SK-N-SH (cell line): ENCODE measurements at regions not wholly inside any gene's neighbourhood (a gene's known extent, or its start where the extent isn't known, plus 50 kb on each side); places are given as distances from the start of the nearest gene placed in this dataset.

Source experiments
- CTCF ChIA-PET: fragments of 300-600, 350-600 bp; formaldehyde crosslinking; extraction: SDS; loops from one replicate; lab custom pipeline; 2021; lab: Yijun Ruan, JAX
- POLR2A ChIA-PET: fragments of 350-600 bp; sonication (Branson Sonifier 250); formaldehyde crosslinking; extraction: SDS; loops from one replicate; lab custom pipeline; 2020; ENCODE audit warnings: antibody characterized with exemption, inconsistent platforms; lab: Yijun Ruan, JAX
- DNase-seq: peaks from one replicate; pipeline ENCODE4 v3.0.0; 2012
- H2AFZ ChIP-seq: fragments of 200-600 bp; sonication (generic); 2 replicates; pipeline ENCODE4 v1.8.1; 2016; ENCODE audit warnings: antibody characterized with exemption, mild to moderate bottlenecking, low read depth
- H3F3A ChIP-seq: fragments of 200-600 bp; sonication (generic); replicated peaks from 2 replicates; pipeline ENCODE3; 2016; ENCODE audit warnings: antibody characterized with exemption, mild to moderate bottlenecking; ENCODE audit not compliant: insufficient read depth
- H3K27ac ChIP-seq, 2 experiments: fragments of 200-500 bp in 1 of 2; fragments of 200-600 bp in 1 of 2; sonication (Bioruptor generic) in 1 of 2; sonication (generic), shearing (Covaris generic) in 1 of 2; 2 replicates each; pipeline versions ENCODE4 v1.5.1 to v1.6.1; 2014 to 2016; ENCODE audit warnings: low read depth in 2 of 2, inconsistent platforms in 1 of 2, low read length in 1 of 2, mild to moderate bottlenecking in 1 of 2, mixed read lengths in 1 of 2
- H3K27me3 ChIP-seq: fragments of 200-600 bp; sonication (generic), shearing (Covaris generic); 2 replicates; pipeline ENCODE4 v1.6.1; 2016; ENCODE audit warnings: mixed run types; ENCODE audit not compliant: insufficient read depth
- H3K36me3 ChIP-seq, 2 experiments: fragments of 200-500 bp in 1 of 2; fragments of 200-600 bp in 1 of 2; sonication (Bioruptor generic) in 1 of 2; sonication (generic) in 1 of 2; replicated peaks in 1 of 2; 2 replicates each; pipeline versions ENCODE3 to v1.5.1; 2014 to 2016; ENCODE audit warnings: low read length in 1 of 2, mild to moderate bottlenecking in 1 of 2; ENCODE audit not compliant: insufficient read depth in 2 of 2, control insufficient read depth in 1 of 2
- H3K4me1 ChIP-seq, 2 experiments: fragments of 200-500 bp in 1 of 2; fragments of 200-600 bp in 1 of 2; sonication (Bioruptor generic) in 1 of 2; sonication (generic), shearing (Covaris generic) in 1 of 2; 2 replicates each; pipeline versions ENCODE4 v1.5.1 to v1.6.1; 2014 to 2016; ENCODE audit warnings: low read depth in 1 of 2, low read length in 1 of 2, mixed run types in 1 of 2; ENCODE audit not compliant: insufficient read depth in 2 of 2, control insufficient read depth in 1 of 2
- H3K4me2 ChIP-seq: fragments of 200-600 bp; sonication (generic), shearing (Covaris generic); 2 replicates; pipeline ENCODE4 v1.6.1; 2017; ENCODE audit warnings: mixed run types
- H3K4me3 ChIP-seq, 2 experiments: fragments of 200-500 bp in 1 of 2; fragments of 200-600 bp in 1 of 2; sonication (Bioruptor generic) in 1 of 2; sonication (generic), shearing (Covaris generic) in 1 of 2; 2 replicates each; pipeline versions ENCODE4 v1.5.1 to v1.8.1; 2014 to 2016; ENCODE audit warnings: low read depth in 2 of 2, inconsistent platforms in 1 of 2, low read length in 1 of 2, mild to moderate bottlenecking in 1 of 2, mixed read lengths in 1 of 2, moderate library complexity in 1 of 2
- H3K79me2 ChIP-seq: fragments of 200-600 bp; sonication (generic); 2 replicates; pipeline ENCODE4 v1.8.1; 2017; ENCODE audit warnings: mild to moderate bottlenecking; ENCODE audit not compliant: insufficient read depth
- H3K9ac ChIP-seq: fragments of 200-600 bp; sonication (generic); 2 replicates; pipeline ENCODE4 v1.6.1; 2017; ENCODE audit warnings: mixed run types
- H3K9me2 ChIP-seq: fragments of 200-600 bp; sonication (generic); 2 replicates; pipeline ENCODE4 v1.6.1; 2017; ENCODE audit warnings: mixed run types
- H3K9me3 ChIP-seq: fragments of 200-600 bp; sonication (generic); 2 replicates; pipeline ENCODE4 v1.6.1; 2017; ENCODE audit warnings: mixed run types, mild to moderate bottlenecking, moderate library complexity
- H4K20me1 ChIP-seq: fragments of 200-600 bp; sonication (generic); 2 replicates; pipeline ENCODE4 v1.6.1; 2017; ENCODE audit warnings: mild to moderate bottlenecking, mixed run types; ENCODE audit not compliant: insufficient read depth
- ELF1 ChIP-seq: IDR thresholded peaks from 2 replicates; pipeline ENCODE4 v1.4.0; 2012
- EP300 ChIP-seq, 2 experiments: IDR thresholded peaks; 2 replicates each; pipeline versions ENCODE4 v1.4.0 to v1.6.1; 2012; ENCODE audit warnings: borderline replicate concordance in 1 of 2, low read depth in 1 of 2, low read length in 1 of 2
- EZH2phosphoT487 ChIP-seq: fragments of 200-600 bp; sonication (generic); IDR thresholded peaks from 2 replicates; pipeline ENCODE4 v1.6.1; 2017; ENCODE audit warnings: low read depth, mixed run types, mild to moderate bottlenecking, antibody characterized with exemption, moderate library complexity, borderline replicate concordance
- FOXM1 ChIP-seq: IDR thresholded peaks from 2 replicates; pipeline ENCODE4 v1.4.0; 2012; ENCODE audit warnings: low read depth, mild to moderate bottlenecking
- IRF3 ChIP-seq: fragments of 150-350 bp; IDR thresholded peaks from 2 replicates; pipeline ENCODE4 v1.6.1; 2016; ENCODE audit warnings: mild to moderate bottlenecking, low read depth, low read length
- MAX ChIP-seq: IDR thresholded peaks from 2 replicates; pipeline ENCODE4 v1.4.0; 2012; ENCODE audit warnings: low read depth
- MXI1 ChIP-seq: IDR thresholded peaks from 2 replicates; pipeline ENCODE4 v1.6.1; 2012; ENCODE audit warnings: mild to moderate bottlenecking, low read depth, low read length, improper control_type of control experiment
- NFIC ChIP-seq: IDR thresholded peaks from 2 replicates; pipeline ENCODE4 v1.4.0; 2012; ENCODE audit warnings: borderline replicate concordance
- NRF1 ChIP-seq: IDR thresholded peaks from 2 replicates; pipeline ENCODE4 v1.6.1; 2012; ENCODE audit warnings: low read depth, mild to moderate bottlenecking, low read length
- POLR2AphosphoS5 ChIP-seq: IDR thresholded peaks from 2 replicates; pipeline ENCODE4 v1.6.1; 2012; ENCODE audit warnings: low read depth, low read length
- RAD21 ChIP-seq: IDR thresholded peaks from 2 replicates; pipeline ENCODE4 v1.6.1; 2012; ENCODE audit warnings: mild to moderate bottlenecking, low read length
- RCOR1 ChIP-seq: fragments of 150-350 bp; IDR thresholded peaks from 2 replicates; pipeline ENCODE4 v1.6.1; 2017; ENCODE audit warnings: antibody characterized with exemption, low read length
- REST ChIP-seq: IDR thresholded peaks from 2 replicates; pipeline ENCODE4 v1.6.1; 2012; ENCODE audit warnings: mild to moderate bottlenecking, low read depth, low read length, moderate library complexity
- RFX5 ChIP-seq: IDR thresholded peaks from 2 replicates; pipeline ENCODE4 v1.6.1; 2012; ENCODE audit warnings: mild to moderate bottlenecking, improper control_type of control experiment, low read length
- RXRA ChIP-seq: IDR thresholded peaks from 2 replicates; pipeline ENCODE4 v1.4.0; 2012; ENCODE audit warnings: low read depth, mild to moderate bottlenecking, borderline replicate concordance
- TAF1 ChIP-seq: IDR thresholded peaks from 2 replicates; pipeline ENCODE4 v1.6.1; 2012; ENCODE audit warnings: low read depth, mild to moderate bottlenecking, low read length, moderate library complexity, borderline replicate concordance
- TCF12 ChIP-seq: IDR thresholded peaks from 2 replicates; pipeline ENCODE4 v1.4.0; 2012
- TEAD4 ChIP-seq: IDR thresholded peaks from 2 replicates; pipeline ENCODE4 v1.4.0; 2012; ENCODE audit warnings: mild to moderate bottlenecking, borderline replicate concordance; ENCODE audit not compliant: insufficient read depth
- USF1 ChIP-seq: IDR thresholded peaks from 2 replicates; pipeline ENCODE4 v1.4.0; 2012; ENCODE audit warnings: low read depth, borderline replicate concordance
- USF2 ChIP-seq: fragments of 150-350 bp; IDR thresholded peaks from 2 replicates; pipeline ENCODE4 v1.6.1; 2017; ENCODE audit warnings: antibody characterized with exemption, low read length, low read depth, borderline replicate concordance
- WGBS: methylation state at CpG from one replicate; pipeline ENCODE4 v1.1.6; 2017; ENCODE audit warnings: low lambda C conversion rate; 5-methylcytosine and 5-hydroxymethylcytosine counted together

- no peaks in the 10 kb centered on the region for H3K36me3 ChIP-seq
- no peak overlapping the region for H3K4me3 ChIP-seq
- peaks cover 36% of the 10 kb centered on the region; the same call in 1 of the 2 replicates for H3K27me3 ChIP-seq
- no peak overlapping the region for H3K4me2 ChIP-seq
- H2AFZ ChIP-seq = no peak overlapping the region
- no peaks in the 10 kb centered on the region for H3K9me3 ChIP-seq
- ChIA-PET POLR2A (no interaction called here), CTCF (interaction anchor here (0.6 to 1.6 kb wide), 2 partner anchors 9 to 35 kb away, joined by 4 to 13 read pairs; no protein-coding TSS in a partner anchor)
- no peak overlapping the region for H3K9ac ChIP-seq
- no peak overlapping the region for H3K27ac ChIP-seq
- 8% methylated on average over 2 of the region's 2 CpGs for WGBS
- H3K4me1 ChIP-seq = no peaks in the 10 kb centered on the region
- no peaks in the 10 kb centered on the region for H4K20me1 ChIP-seq
- DNase-seq = no peak
- TF ChIP-seq USF1 = no peak
- TF ChIP-seq RAD21 = no peak
- TF ChIP-seq NFIC = no peak
- no peak for TF ChIP-seq RFX5
- TF ChIP-seq FOXM1 = no peak
- no peaks in the 10 kb centered on the region for H3K9me2 ChIP-seq
- H3F3A ChIP-seq = peaks cover 5% of the 10 kb centered on the region
- H3K79me2 ChIP-seq = no peaks in the 10 kb centered on the region
Observed at GRCh38 chr10:28384557-28384956, 81.7 kb upstream of the MPP7 start.

GRCh38 chr10:28385748-28386502 is 83.1 kb upstream of the MPP7 start:
- Histone ChIP-seq H3K9me3 (no peaks in the 10 kb centered on the region), H3K9ac (no peak overlapping the region), H3K4me1 (no peaks in the 10 kb centered on the region), H3K4me3 (no peak overlapping the region), H3F3A (peaks cover 5% of the 10 kb centered on the region), H3K79me2 (no peaks in the 10 kb centered on the region), H3K36me3 (no peaks in the 10 kb centered on the region), H2AFZ (no peak overlapping the region), H3K27ac (no peak overlapping the region), H4K20me1 (no peaks in the 10 kb centered on the region), H3K27me3 (peaks cover 36% of the 10 kb centered on the region; the same call in 1 of the 2 replicates), H3K4me2 (no peak overlapping the region), H3K9me2 (no peaks in the 10 kb centered on the region)
- WGBS = 10% methylated on average over 6 of the region's 6 CpGs
- no peak for TF ChIP-seq EP300 (IDR thresholded peaks at IDR 0.05; ENCODE audit: borderline replicate concordance in 1 of 2, low read depth in 1 of 2, low read length in 1 of 2)
- TF ChIP-seq REST = no peak
- no peak for TF ChIP-seq TAF1
- no peak for TF ChIP-seq IRF3
- no peak for TF ChIP-seq POLR2AphosphoS5
- no peak for TF ChIP-seq ELF1
- TF ChIP-seq USF2 = no peak
- TF ChIP-seq EZH2phosphoT487 = no peak
- TF ChIP-seq NRF1 = no peak
- TF ChIP-seq RXRA = no peak
- TF ChIP-seq TCF12 = no peak
- TF ChIP-seq MXI1 = no peak
- no peak for TF ChIP-seq MAX
- no peak for TF ChIP-seq RCOR1
- no peak for TF ChIP-seq RAD21
- TF ChIP-seq TEAD4 = no peak
- no peak for TF ChIP-seq FOXM1
- ChIA-PET POLR2A (no interaction called here), CTCF (interaction anchor here (0.6 to 1.6 kb wide), 2 partner anchors 8 to 589 kb away, joined by 3 to 13 read pairs; no protein-coding TSS in a partner anchor)
- no peak for DNase-seq
